Heart left ventricle (tissue), 13 donors: ENCODE measurements at regions not wholly inside any gene's neighbourhood (a gene's known extent, or its start where the extent isn't known, plus 50 kb on each side); places are given as distances from the start of the nearest gene placed in this dataset.

Experiments used
- CTCF ChIP-seq, 12 donors: fragments of 200-600 bp; sonication (generic) in 4 of 12; IDR thresholded peaks; one replicate each; pipeline versions ENCODE4 v1.5.0 to v1.8.0; 2018 to 2022; ENCODE audit warnings: antibody characterized with exemption in 12 of 12, mild to moderate bottlenecking in 5 of 12
- POLR2A ChIP-seq, 2 donors: fragments of 450-650 bp; IDR thresholded peaks; one replicate each; pipeline ENCODE4 v1.6.1; 2017; ENCODE audit warnings: antibody characterized with exemption in 2 of 2, mild to moderate bottlenecking in 2 of 2, moderate library complexity in 2 of 2
- donor health status: ischemic (EF 13 %, LVEDD 7.1; RV severe dilation, severe dysfunction).
- donor health status: DM: no; HTN: yes; CAD: no.
- donor health status: DM: no; HTN: no; CAD: no.
- donor health status: ischemic (EF 25% LVEDD 6.9; RV normal size, moderate dysfunction).
- donor health status: ischemic (EF 25% LVEDD 5.7; RV mildly dilated, moderate dysfunction).
- donor health status: ischemic (EF 35%, LVEDD 5.7; RV mildly dilated, moderate dysfunction).
- donor health status: nonischemic (EF 11% LVEDD 7.7; RV severe dilation, severe dysfunction).
- donor health status: DM: yes; HTN: yes; CAD: no.
- donor health status: PGD.
- donor health status: ischemic (EF 29% LVEDD 5.4; RV normal size, mild dysfunction).
- donor health status: nonischemic (EF 23%, LVEDD 6.1; RV moderate dilation, normal function).

GRCh38 chr7:155922067-155922816, 110.0 kb upstream of the SHH start:
- no peak for TF ChIP-seq CTCF (IDR thresholded peaks at IDR 0.05)
- TF ChIP-seq POLR2A (IDR thresholded peaks at IDR 0.05): no peak
